Iris pigment epithelial cell (primary cell): ENCODE measurements at regions not wholly inside any gene's neighbourhood (a gene's known extent, or its start where the extent isn't known, plus 50 kb on each side); places are given as distances from the start of the nearest gene placed in this dataset.

ENCODE experiments used
- DNase-seq: peaks from one replicate; pipeline ENCODE4 v3.0.0-alpha.2; 2011; ENCODE audit warnings: low read depth

GRCh38 chr20:40225596-40225995, 463.4 kb downstream of the MAFB start:
- no peak for DNase-seq

GRCh38 chr20:40223810-40224209, 465.2 kb downstream of the MAFB start:
- DNase-seq = no peak

DNA sequence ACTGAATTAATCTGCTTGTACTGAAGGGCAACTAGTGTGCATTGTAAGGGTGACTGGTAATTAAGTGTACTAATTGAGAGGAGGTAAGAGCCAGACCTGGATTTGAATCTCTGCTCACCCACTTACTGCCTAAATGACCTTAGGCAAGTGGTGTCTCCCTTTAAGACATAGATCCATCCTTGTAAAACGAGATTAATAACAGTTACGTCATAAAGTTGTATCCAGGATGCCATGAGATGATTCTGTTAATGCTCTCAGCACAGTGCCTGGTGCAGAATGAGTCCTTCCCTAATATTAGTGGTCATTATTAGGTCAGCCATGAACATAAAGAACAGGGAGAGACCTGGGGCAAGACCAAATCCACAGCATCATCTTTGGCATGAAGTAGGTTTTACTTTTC, 470.1 kb downstream of the MAFB start:
- DNase-seq = no peak

DNA sequence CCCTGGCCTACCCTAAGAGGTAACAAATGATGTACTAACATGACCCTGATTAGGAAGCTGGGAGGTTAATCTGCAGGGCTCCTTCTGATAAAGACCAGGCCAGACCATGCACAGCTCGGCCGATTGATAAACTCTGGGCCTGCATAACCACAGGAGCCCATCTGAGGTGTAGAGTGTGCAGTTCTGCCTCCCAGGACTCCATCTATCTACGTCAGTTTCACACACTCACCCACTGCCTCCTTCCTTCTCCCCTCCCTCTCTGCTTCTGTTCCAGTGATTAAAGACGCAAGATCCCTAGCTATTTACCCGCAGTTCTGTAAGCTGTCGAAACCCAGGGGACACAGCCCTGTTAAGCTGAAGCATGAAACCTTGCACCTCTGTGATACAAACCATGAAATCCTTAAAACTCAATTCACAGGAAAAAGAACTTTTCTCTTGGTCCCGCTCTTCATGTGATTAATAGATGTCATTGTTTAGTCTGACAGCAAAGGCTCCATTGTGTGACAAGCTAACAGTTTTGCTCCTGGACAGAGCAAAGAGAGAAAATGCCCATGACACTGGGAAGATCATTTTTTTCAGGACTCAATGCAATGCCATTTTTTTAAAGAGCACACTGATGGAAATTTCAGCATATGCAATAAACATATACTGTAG, 470.6 kb downstream of the MAFB start:
- no peak for DNase-seq

DNA sequence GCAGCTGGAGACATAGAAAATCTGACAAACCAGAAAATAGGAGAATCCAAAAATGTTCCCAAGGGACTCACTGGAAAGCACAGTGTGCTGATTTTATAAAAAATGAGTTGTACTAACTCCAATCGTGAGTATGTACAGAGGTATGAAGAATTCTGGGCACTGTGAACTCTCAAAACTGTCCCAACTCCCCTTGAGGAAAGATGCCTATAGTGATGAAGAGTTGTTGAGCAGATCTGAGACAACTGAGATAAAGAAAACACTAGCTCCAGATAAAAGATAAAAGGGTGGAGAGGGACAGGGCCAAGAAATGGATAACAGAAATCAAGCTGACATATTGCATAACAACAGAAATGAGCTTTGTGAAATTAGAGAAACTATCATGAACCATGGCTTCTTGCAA, 481.4 kb downstream of the MAFB start:
- no peak for DNase-seq

GRCh38 chr20:40205971-40206370, 483.1 kb downstream of the MAFB start:
- no peak for DNase-seq

DNA sequence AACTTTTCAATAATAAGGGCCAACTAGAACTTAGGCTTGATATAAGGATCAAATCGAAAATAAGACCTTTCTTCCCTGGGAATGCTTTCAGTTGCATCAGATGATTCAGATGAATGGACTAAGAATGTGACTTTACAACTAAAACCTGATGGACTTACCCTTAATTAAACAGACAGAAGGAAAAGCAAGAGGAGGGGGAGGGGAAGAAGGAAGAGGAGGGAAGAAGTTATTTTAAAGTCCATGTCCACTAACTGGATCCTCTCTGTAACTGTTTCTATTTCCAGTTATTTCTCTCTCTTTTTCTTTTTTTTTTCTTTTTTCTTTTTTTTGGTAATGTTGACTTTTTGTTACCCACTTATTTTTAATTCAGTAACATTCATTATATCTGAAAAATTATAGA, 486.0 kb downstream of the MAFB start:
- no peak for DNase-seq

- no peak for DNase-seq
These were observed 491.3 kb downstream of the MAFB start for GRCh38 chr20:40197691-40198090.

DNA sequence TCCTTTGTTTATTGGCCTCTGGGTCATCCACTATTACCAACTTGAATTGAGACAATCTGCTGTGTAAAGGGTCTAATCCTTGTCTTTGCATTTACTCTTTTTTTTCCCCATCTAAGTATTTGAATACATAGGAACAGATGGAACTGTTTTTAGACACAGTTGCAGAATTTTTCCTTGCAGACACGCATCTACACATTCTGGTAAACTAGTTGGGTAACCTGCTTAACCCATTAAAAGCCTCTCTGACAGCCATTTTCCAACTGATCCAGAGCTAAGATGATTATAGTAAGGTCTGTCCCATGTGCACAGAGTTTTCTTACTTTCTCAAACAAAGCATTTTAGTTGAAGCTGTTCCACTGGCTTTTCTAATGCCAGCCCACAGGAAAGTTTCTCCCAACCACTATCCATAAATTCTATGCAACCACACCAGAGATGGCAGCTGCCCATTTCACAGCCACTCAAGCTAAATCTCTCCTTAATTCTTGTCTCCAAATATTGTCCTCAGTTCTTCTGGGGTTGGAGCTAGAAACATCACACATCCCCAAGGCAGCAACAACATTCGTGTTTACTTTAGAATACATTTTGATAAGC, 492.1 kb downstream of the MAFB start:
- no peak for DNase-seq

DNA sequence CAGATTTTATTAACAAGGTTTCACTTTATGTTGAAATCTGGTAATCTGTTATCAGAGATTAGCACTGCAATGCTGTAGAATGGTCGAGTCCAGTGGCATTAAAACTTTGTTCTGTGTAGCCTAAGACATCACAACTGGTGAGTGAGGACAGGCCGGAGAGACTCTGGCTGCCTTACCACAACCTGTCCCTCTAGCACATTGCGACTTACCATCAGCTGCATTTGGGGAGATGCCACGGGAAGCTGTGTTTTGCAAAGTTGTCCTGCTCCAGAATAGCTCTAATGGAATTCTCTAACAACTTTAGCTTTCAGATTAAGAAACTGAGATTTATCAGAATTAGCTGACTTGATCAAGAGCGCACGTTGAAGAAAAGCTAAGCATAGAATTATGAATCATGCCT, 493.3 kb downstream of the MAFB start:
- no peak for DNase-seq

GRCh38 chr20:40192529-40192928, 496.5 kb downstream of the MAFB start:
- no peak for DNase-seq

- no peak for DNase-seq
These were observed 497.0 kb downstream of the MAFB start for GRCh38 chr20:40192081-40192480.

- no peak for DNase-seq
These were observed 497.5 kb downstream of the MAFB start for GRCh38 chr20:40191573-40191972.

DNA sequence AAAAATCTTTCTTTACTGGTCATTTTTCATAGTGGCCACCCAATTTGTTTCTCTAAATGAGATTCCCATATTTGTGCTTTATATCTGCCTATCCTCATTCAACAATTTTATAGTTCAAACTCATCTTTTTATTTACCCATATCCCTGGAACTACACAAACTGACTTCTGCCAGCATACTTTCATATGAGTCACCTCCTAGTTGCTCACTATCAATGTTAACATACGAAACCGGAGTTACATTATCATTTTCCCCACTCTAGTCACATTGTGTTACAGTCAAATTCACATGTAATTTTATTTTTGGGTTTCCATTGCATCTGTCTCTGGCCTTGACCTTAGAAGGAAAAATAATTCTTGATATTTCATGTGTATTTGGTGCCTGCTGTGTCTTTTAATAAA, 499.4 kb downstream of the MAFB start:
- DNase-seq = no peak

DNA sequence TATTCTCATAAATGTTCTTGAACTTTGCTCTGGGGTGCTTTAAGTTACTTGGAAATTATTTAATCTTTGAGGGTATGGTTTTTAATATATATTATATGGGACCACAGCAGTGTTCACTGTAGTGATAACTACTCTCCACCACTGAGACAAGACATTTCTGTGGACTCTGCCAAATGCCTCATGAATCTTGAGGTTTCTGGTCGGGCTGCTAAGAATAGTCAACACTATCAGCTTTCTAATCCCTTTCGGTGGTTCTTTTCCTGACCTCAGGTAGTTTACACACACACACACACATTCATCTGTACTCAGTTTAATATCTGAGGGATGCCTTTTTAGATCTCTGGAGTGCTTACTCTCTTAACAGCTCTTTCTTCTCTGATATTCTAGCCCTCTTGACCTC, 500.7 kb downstream of the MAFB start:
- no peak for DNase-seq

- no peak for DNase-seq
These were observed 502.2 kb downstream of the MAFB start for GRCh38 chr20:40186826-40187225.

- DNase-seq = no peak
These were observed 507.4 kb downstream of the MAFB start for GRCh38 chr20:40181676-40182075.

GRCh38 chr20:40176098-40176841, 512.8 kb downstream of the MAFB start:
- no peak for DNase-seq

DNA sequence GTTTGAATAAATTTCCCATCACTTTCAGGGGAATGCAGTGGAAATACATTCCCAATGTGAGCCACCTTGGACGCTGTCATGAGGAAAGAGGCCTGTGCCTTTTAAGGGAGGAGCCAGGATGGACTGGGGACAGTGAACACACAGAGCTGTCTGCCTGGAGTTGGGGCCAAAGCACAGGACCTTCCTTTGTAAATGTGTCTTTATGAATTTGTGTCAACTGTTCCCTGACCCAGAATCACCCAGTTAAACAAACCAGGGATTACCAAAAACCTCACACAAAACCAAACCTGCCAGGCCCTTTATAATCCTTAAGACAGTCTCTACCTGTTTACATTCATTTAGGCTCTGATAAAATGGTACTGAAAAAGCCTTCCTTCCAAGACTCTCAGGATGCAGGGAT, 513.7 kb downstream of the MAFB start:
- no peak for DNase-seq

DNA sequence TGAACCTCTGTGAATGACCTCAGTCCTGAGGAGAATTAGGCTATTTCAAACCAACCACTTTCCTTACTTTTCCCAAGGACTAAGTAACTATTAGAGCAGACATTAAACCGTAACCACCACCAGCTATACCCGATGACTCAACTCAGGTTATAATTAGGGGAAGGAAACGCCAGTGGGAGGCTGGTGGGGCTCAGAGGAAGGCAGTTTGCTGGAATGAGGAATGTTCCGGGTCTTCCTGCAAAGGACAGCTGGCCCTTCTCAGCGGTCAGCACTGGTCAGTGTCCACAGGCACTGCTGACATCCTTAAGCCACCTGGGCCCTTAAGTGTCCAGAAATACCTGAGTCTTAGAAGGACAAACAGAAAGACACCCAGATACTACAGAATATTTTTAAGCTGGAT, 515.2 kb downstream of the MAFB start:
- no peak for DNase-seq

DNA sequence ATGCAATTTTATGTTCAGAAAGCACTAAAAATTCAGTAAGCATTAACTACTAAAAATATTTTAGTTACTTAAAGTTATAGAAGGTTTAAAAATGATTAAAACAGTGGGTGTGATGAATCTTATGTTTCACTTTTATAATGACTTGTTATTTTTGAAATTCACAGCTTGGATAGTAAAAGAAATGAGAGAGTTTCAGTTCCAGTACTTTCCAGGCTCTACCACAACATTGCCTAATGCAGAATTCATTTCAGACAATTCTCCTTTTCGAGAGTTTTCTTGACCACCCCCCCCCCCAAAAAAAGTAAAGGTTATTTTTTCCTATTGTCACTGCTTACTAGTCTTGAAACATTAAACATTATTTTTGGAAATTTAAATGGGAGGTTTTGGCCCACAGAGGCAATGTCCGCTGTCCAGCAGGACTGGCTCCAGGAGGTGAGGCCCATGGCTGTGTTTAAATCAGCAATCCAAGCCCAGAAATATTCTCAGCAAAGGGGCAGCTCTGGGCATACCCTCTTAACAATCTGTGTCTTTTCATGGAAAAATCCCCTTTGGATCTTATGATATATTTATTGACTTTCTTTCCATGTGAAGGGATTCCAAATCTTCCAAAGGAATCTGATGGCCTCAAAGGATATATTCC, 519.9 kb downstream of the MAFB start:
- no peak for DNase-seq

DNA sequence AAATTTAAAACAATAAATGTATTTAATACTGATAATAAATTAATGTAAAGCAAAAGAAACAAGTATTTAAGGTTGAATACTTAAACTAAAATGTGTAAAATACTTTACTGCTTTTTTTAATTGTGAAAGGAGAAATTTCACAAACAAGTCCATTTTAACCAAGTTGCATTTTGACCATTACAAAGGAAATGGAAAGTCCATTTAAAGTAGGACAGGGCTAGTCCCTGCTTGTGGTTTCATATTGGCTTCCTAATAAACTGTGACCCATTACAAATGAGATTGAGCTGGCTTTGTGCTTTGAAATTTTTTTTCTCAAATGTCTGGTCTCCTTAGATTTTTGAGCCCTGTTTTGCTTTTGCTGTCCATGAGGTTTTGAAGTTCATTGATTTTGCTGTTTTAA, 527.6 kb downstream of the MAFB start:
- DNase-seq = no peak

DNA sequence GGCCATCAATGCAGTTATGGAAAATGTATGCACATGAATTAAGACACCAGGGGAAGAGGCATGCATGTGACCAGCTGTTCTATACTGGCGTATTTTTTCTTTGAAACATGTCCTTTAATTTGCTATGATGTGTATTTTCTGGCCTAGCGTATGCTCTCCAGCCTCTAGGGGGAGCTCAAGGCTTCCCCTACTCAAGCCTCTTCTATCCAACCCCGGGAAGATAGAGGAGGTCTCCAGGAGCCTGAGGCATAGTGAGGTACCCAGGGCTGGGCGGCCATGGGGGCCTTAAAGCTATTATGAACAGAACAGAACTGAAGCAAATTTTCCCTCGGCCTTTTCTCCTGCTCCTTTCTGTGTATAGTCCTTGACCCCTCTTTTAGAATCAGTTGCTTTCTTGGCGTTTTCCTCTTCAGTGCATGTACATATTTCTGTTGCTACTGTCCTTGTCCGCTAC, 528.9 kb downstream of the MAFB start:
- DNase-seq = peak; percentile 42
